Coronary artery (tissue), 2 donors: ENCODE measurements at regions not wholly inside any gene's neighbourhood (a gene's known extent, or its start where the extent isn't known, plus 50 kb on each side); places are given as distances from the start of the nearest gene placed in this dataset.

Experiments used
- DNase-seq: peaks from one replicate; pipeline ENCODE4 v3.0.0-alpha.2; 2017; ENCODE audit warnings: low spot score
- H3K27ac ChIP-seq, 2 donors: fragments of 200-600 bp; sonication (generic); one replicate each; pipeline ENCODE4 v1.5.1; 2016 to 2019
- H3K4me3 ChIP-seq: fragments of 200-600 bp; sonication (generic); 2 replicates; pipeline ENCODE4 v1.5.1; 2016; ENCODE audit warnings: mild to moderate bottlenecking, moderate library complexity
- TF ChIP-seq, protein P1 (sequence below): fragments of 200-600 bp; sonication (generic); IDR thresholded peaks from one replicate; pipeline ENCODE4 v1.5.1; 2019; ENCODE audit warnings: antibody characterized with exemption

- H3K27ac ChIP-seq = peak overlapping the region in 1 of 2 donors; percentile 59
- no peak overlapping the region for H3K4me3 ChIP-seq
- TF ChIP-seq, protein P1, sequence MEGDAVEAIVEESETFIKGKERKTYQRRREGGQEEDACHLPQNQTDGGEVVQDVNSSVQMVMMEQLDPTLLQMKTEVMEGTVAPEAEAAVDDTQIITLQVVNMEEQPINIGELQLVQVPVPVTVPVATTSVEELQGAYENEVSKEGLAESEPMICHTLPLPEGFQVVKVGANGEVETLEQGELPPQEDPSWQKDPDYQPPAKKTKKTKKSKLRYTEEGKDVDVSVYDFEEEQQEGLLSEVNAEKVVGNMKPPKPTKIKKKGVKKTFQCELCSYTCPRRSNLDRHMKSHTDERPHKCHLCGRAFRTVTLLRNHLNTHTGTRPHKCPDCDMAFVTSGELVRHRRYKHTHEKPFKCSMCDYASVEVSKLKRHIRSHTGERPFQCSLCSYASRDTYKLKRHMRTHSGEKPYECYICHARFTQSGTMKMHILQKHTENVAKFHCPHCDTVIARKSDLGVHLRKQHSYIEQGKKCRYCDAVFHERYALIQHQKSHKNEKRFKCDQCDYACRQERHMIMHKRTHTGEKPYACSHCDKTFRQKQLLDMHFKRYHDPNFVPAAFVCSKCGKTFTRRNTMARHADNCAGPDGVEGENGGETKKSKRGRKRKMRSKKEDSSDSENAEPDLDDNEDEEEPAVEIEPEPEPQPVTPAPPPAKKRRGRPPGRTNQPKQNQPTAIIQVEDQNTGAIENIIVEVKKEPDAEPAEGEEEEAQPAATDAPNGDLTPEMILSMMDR = no peak
- DNase-seq = no peak
Observed at GRCh38 chrX:34778916-34779315, 121.8 kb upstream of the TMEM47 start.

GRCh38 chrX:34790026-34790425 is 132.9 kb upstream of the TMEM47 start:
- no peak for DNase-seq
- Histone ChIP-seq H3K27ac (peak overlapping the region in 1 of 2 donors; percentile 52), H3K4me3 (no peak overlapping the region)

DNA sequence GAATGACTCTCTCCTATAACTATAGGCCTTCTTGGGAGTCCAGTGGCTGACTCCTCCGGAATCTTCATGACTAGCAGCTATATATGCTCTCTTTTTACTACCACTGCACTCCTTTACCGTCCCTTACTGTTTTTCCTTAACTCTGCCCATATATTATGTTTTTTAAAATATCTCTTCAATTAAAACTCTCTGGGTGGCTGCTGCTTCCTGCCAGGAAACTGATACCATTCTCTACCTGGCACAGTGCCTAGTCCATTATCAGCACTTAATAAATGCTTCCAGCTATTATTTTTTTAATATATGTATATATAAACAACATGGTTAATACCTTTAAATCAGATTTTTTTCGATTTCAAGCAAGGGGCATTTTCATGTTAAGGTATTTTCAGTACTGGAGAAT is 136.6 kb upstream of the FAM47B start:
- H3K27ac ChIP-seq = no peak overlapping the region
- TF ChIP-seq, protein P1 = no peak
- DNase-seq = no peak
- no peak overlapping the region for H3K4me3 ChIP-seq

More at GRCh38 chrX:34790026-34790425, 132.9 kb upstream of the TMEM47 start:
- TF ChIP-seq, protein P1 = no peak

GRCh38 chrX:34809096-34809495 is 133.5 kb upstream of the FAM47B start:
- Histone ChIP-seq H3K4me3 (no peak overlapping the region), H3K27ac (no peak overlapping the region)
- TF ChIP-seq, protein P1 = no peak
- DNase-seq = no peak

DNA sequence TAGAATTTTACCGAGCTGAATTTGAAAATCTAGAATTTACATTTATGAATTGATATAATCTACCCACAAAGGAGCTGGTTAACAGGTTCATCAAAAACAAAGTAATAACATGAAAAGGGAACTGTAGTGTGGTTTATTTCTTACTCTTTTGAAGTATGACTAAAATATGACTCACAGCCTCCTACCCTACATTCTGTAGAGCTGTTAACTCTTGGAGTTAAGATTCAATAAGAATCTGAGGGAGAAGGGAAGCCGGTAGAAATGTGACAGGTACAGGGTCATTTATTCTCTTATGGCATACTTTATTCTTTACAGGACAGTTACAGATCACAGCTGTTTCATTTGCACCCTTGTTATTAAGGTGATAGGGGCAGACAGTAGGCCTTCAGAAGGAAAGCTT is 132.2 kb upstream of the FAM47B start:
- no peak for DNase-seq
- no peak overlapping the region for H3K27ac ChIP-seq
- TF ChIP-seq, protein P1 = no peak
- H3K4me3 ChIP-seq = no peak overlapping the region

GRCh38 chrX:34810916-34811315 is 131.7 kb upstream of the FAM47B start:
- TF ChIP-seq, protein P1 = no peak
- no peak overlapping the region for H3K4me3 ChIP-seq
- no peak for DNase-seq
- no peak overlapping the region for H3K27ac ChIP-seq

DNA sequence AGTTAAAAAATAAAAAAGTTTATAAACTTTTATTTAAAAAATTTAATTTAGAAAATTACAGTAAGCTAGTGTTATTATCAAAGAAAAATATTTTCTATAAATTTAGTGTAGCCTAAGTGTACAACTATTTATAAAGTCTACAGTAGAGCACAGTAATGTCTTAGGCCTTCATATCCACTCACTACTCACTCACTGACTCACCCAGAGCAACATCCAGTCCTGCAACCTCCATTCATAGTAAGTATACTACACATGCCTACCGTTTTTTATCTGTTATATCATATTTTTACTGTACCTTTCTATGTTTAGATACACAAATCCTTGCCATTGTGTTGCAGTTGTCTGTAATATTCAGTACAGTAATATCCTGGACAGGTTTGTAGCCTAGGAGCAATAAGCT is 129.0 kb upstream of the FAM47B start:
- Histone ChIP-seq H3K27ac (no peak overlapping the region), H3K4me3 (no peak overlapping the region)
- no peak for DNase-seq
- TF ChIP-seq, protein P1 = no peak
